ENCODE measurements at regions not wholly inside any gene's neighbourhood (a gene's known extent, or its start where the extent isn't known, plus 50 kb on each side); places are given as distances from the start of the nearest gene placed in this dataset.
"Not testable (repeated sequence)": the region's sequence is repeated elsewhere in the genome, so short reads cannot be mapped to it uniquely, and the experiment has no call there.

GRCh38 chr14:95774265-95775160 is 60.6 kb upstream of the TCL1A start:
- Mint-ChIP-seq H3K27ac (no peak overlapping the region), H3K4me1 (ENCODE audit: low read depth) (no peaks in the 10 kb centered on the region), H3K9me3 (no peaks in the 10 kb centered on the region), H3K4me3 (ENCODE audit: low read depth) (no peak overlapping the region), H3K36me3 (ENCODE audit: low read depth) (no peaks in the 10 kb centered on the region), H3K27me3 (ENCODE audit: low read depth) (no peaks in the 10 kb centered on the region)
- intact Hi-C loops (cut with micrococcal nuclease) = loop anchor here (1.0 kb wide), 1 partner anchor 213 kb away; no protein-coding TSS in a partner anchor
- peak; percentile 22 for DNase-seq (ENCODE audit: low spot score)

- H3K4me3 Mint-ChIP-seq (ENCODE audit: low read depth) = no peak overlapping the region
- intact Hi-C loops (cut with micrococcal nuclease) = no loop called here
- no peaks in the 10 kb centered on the region for H3K9me3 Mint-ChIP-seq
- DNase-seq (ENCODE audit: low spot score) = no peak
- H3K27ac Mint-ChIP-seq = no peak overlapping the region
- no peaks in the 10 kb centered on the region for H3K4me1 Mint-ChIP-seq (ENCODE audit: low read depth)
- no peaks in the 10 kb centered on the region for H3K36me3 Mint-ChIP-seq (ENCODE audit: low read depth)
- H3K27me3 Mint-ChIP-seq (ENCODE audit: low read depth) = no peaks in the 10 kb centered on the region
Measured at GRCh38 chr14:95770777-95771176, 56.9 kb upstream of the TCL1A start.

- intact Hi-C loops (cut with micrococcal nuclease) = no loop called here
- H3K4me3 Mint-ChIP-seq (ENCODE audit: low read depth) = no peak overlapping the region
- H3K27ac Mint-ChIP-seq = no peak overlapping the region
- H3K4me1 Mint-ChIP-seq (ENCODE audit: low read depth) = no peaks in the 10 kb centered on the region
- no peaks in the 10 kb centered on the region for H3K9me3 Mint-ChIP-seq
- no peaks in the 10 kb centered on the region for H3K27me3 Mint-ChIP-seq (ENCODE audit: low read depth)
- no peaks in the 10 kb centered on the region for H3K36me3 Mint-ChIP-seq (ENCODE audit: low read depth)
- DNase-seq (ENCODE audit: low spot score) = no peak
Measured at GRCh38 chr14:95769976-95770375, 56.1 kb upstream of the TCL1A start.

GRCh38 chr14:95769431-95769830 is 55.5 kb upstream of the TCL1A start:
- H3K4me1 Mint-ChIP-seq (ENCODE audit: low read depth); H3K36me3 Mint-ChIP-seq (ENCODE audit: low read depth); H3K4me3 Mint-ChIP-seq (ENCODE audit: low read depth); DNase-seq (ENCODE audit: low spot score); H3K9me3 Mint-ChIP-seq; H3K27ac Mint-ChIP-seq; intact Hi-C loops (cut with micrococcal nuclease); H3K27me3 Mint-ChIP-seq (ENCODE audit: low read depth): not testable (repeated sequence)

GRCh38 chr14:95765051-95765450 is 51.1 kb upstream of the TCL1A start:
- intact Hi-C loops (cut with micrococcal nuclease) = no loop called here
- H3K9me3 Mint-ChIP-seq = no peaks in the 10 kb centered on the region
- no peaks in the 10 kb centered on the region for H3K27me3 Mint-ChIP-seq (ENCODE audit: low read depth)
- no peaks in the 10 kb centered on the region for H3K36me3 Mint-ChIP-seq (ENCODE audit: low read depth)
- no peak overlapping the region for H3K27ac Mint-ChIP-seq
- no peaks in the 10 kb centered on the region for H3K4me1 Mint-ChIP-seq (ENCODE audit: low read depth)
- no peak overlapping the region for H3K4me3 Mint-ChIP-seq (ENCODE audit: low read depth)
- no peak for DNase-seq (ENCODE audit: low spot score)

GRCh38 chr14:95763875-95764274 is 50.0 kb upstream of the TCL1A start:
- intact Hi-C loops (cut with micrococcal nuclease) = no loop called here
- no peak for DNase-seq (ENCODE audit: low spot score)
- Mint-ChIP-seq H3K27me3 (ENCODE audit: low read depth) (no peaks in the 10 kb centered on the region), H3K4me3 (ENCODE audit: low read depth) (no peak overlapping the region), H3K36me3 (ENCODE audit: low read depth) (no peaks in the 10 kb centered on the region), H3K9me3 (no peaks in the 10 kb centered on the region), H3K4me1 (ENCODE audit: low read depth) (no peaks in the 10 kb centered on the region), H3K27ac (no peak overlapping the region)

Data from activated T-helper 2 cell treated with anti-CD3 and anti-CD28 coated beads, Interferon-gamma antibody, Interleukin-2, Interleukin-4, amounts not matched to agents 10 μg/mL and 5 μg/mL and 100 μg/mL, durations not matched to agents 14 hours and 24 hours and 36 hours (primary cell).